ENCODE measurements at regions not wholly inside any gene's neighbourhood (a gene's known extent, or its start where the extent isn't known, plus 50 kb on each side); places are given as distances from the start of the nearest gene placed in this dataset.

GRCh38 chr2:56127463-56128152, 56.2 kb upstream of the CCDC85A start:
- TF ChIP-seq POLR2A (IDR thresholded peaks at IDR 0.05; ENCODE audit: low read depth) (no peak), POLR2AphosphoS5 (IDR thresholded peaks at IDR 0.05) (no peak)
- TF ChIP-seq, protein P1, sequence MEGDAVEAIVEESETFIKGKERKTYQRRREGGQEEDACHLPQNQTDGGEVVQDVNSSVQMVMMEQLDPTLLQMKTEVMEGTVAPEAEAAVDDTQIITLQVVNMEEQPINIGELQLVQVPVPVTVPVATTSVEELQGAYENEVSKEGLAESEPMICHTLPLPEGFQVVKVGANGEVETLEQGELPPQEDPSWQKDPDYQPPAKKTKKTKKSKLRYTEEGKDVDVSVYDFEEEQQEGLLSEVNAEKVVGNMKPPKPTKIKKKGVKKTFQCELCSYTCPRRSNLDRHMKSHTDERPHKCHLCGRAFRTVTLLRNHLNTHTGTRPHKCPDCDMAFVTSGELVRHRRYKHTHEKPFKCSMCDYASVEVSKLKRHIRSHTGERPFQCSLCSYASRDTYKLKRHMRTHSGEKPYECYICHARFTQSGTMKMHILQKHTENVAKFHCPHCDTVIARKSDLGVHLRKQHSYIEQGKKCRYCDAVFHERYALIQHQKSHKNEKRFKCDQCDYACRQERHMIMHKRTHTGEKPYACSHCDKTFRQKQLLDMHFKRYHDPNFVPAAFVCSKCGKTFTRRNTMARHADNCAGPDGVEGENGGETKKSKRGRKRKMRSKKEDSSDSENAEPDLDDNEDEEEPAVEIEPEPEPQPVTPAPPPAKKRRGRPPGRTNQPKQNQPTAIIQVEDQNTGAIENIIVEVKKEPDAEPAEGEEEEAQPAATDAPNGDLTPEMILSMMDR (IDR thresholded peaks at IDR 0.05) = no peak
